Lower leg skin (tissue), 3 donors: ENCODE measurements at regions not wholly inside any gene's neighbourhood (a gene's known extent, or its start where the extent isn't known, plus 50 kb on each side); places are given as distances from the start of the nearest gene placed in this dataset.

ENCODE experiments used
- CTCF ChIP-seq, 3 donors: fragments of 450-650 bp; IDR thresholded peaks; one replicate each; pipeline ENCODE4 v1.5.1; 2016; ENCODE audit warnings: antibody characterized with exemption in 3 of 3, mild to moderate bottlenecking in 3 of 3, moderate library complexity in 2 of 3
- POLR2A ChIP-seq, 2 donors: fragments of 450-650 bp; IDR thresholded peaks; one replicate each; pipeline ENCODE4 v1.6.1; 2016 to 2017; ENCODE audit warnings: antibody characterized with exemption in 2 of 2, mild to moderate bottlenecking in 1 of 2, moderate library complexity in 1 of 2

- no peak for TF ChIP-seq CTCF (IDR thresholded peaks at IDR 0.05)
- no peak for TF ChIP-seq POLR2A (IDR thresholded peaks at IDR 0.05)
These were observed 168.5 kb upstream of the SYT6 start for GRCh38 chr1:114322207-114322606.
